Fibroblast of skin of back (primary cell): ENCODE measurements at regions not wholly inside any gene's neighbourhood (a gene's known extent, or its start where the extent isn't known, plus 50 kb on each side); places are given as distances from the start of the nearest gene placed in this dataset.

ENCODE experiments used
- DNase-seq: peaks from one replicate; pipeline ENCODE4 v3.0.0-alpha.2; 2013

- DNase-seq: peak; percentile 87
Observed at GRCh38 chr5:167790462-167791260, 500.8 kb upstream of the WWC1 start.

- DNase-seq: no peak
Observed at GRCh38 chr5:167792514-167792913, 498.9 kb upstream of the WWC1 start.

DNA sequence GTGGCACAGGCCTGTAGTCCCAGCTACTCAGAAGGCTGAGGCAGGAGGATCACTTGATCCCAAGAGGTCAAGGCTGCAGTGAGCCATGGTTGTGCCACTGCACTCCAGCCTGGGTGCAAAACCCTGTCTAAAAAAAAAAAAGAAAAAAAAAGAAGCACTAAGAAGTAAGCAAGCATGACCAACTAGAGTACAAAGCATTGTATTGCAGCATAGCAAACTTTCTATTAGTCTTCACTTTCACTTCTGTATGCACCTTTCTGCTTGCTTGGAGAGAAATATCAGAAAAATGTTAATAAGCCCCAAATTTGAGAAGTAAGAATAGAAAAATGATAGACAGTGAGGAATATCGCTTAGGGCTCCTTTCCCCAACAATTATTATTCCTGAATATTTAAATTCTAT is 497.7 kb upstream of the WWC1 start:
- no peak for DNase-seq

GRCh38 chr5:167794121-167794520 is 497.3 kb upstream of the WWC1 start:
- DNase-seq: no peak

DNA sequence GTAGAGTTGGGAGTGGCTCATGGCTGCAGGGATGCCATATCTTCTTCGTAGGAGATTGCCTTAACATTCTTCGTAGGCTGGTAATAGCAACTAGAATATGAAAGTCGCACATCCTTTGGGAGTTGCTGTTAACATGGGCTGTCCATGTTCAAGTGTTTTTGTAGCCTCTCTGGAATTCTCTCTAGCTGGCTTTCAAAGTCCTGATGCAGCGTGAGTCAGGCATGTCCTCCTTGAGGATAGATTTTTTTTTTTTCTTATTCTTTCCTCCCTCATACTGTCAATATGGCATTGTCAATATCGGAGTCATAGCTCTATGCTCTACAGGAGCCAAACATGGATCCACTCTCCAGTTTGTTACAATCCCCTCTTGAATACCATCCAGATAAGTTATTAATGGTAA is 494.8 kb upstream of the WWC1 start:
- DNase-seq: peak; percentile 94

DNA sequence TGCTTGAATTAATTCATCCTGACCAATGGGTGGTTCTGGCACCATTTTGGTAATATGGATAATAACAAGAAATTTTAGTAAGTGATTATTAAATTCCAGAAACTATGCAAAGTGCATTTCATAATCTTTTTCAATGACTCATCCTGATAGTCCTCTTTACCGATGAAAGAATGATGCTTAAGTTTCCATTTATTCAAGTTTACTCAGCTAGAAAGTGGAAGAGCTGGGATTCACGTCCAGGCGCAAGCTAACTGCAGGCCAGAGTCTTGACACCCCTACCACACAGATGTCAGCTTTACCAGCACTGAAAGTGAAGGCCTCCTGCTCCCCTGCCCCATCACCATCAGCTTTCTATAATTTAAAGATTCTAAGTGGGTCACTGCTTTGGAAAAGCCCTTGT is 493.5 kb upstream of the WWC1 start:
- no peak for DNase-seq

DNA sequence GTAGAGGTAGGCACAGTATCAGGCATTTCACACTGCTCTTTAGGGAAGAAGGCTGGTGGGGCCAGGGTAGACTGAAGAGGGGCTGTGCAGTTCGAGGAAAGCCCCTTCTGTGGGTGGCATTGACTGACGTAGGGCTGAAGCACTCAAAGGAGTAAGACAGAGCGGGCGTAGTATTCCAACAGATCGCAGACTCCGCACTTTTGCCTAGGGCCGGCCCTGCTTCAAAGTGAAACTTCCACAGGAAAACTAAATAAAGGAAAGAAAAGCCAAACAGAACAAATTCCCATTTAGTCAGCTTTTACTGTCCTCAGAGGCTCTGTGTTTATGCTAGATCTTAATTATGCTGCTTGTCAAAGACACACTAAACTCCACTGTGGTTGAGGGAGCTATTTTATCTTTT is 493.0 kb upstream of the WWC1 start:
- no peak for DNase-seq

GRCh38 chr5:167800427-167800826 is 491.0 kb upstream of the WWC1 start:
- DNase-seq: no peak

DNA sequence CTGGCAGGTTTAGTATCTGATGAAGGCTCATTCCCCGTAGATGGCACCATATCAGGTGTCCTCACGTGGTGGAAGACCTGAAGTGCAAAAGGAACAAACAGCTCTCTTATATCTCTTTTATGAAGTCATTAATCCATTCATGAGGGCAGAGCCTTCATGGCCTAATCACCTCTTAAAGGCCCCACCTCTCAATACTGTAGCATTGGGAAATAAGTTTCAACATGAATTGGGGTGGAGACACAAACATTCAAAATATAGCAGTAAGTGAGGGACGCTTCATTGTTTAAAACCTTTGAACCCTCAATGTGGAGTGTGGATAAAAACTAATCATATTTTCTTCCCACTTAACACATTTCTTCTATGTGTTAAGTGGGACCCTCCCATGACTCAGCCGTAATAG is 489.4 kb upstream of the WWC1 start:
- no peak for DNase-seq

DNA sequence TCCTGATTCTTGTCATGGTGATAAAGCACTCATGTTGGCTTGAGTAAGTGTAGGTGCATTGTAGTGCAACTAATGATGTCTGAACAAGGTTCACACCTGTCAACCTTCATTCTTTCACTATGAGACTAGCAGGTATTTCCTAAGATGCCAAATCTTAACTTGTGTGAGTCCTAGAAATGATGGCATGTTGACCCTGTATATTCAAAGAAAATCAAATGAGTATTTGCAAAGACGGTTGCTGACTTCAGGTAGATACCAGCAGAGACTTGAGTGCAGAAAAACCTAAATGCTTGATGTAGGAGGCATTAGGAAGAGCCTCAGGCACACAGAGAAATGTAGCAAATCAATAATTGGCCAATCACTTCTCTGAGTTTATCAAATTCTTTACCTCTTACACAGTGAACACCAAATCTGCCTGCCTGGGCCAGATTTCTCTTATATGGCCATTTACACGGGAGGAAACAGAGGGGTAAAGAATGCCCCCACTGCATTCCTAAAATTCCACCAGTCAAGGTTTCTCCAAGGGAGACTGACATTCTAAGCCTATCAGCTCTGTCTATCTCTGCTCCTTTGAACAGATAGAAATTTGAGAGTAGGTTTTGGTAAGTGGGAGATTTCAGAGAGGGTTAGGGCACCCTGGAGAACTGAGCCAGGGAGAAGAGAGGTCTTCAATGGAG is 488.6 kb upstream of the WWC1 start:
- DNase-seq: peak; percentile 80

GRCh38 chr5:167804512-167805220 is 486.8 kb upstream of the WWC1 start:
- DNase-seq: no peak

GRCh38 chr5:167810573-167810972 is 480.9 kb upstream of the WWC1 start:
- DNase-seq: no peak

DNA sequence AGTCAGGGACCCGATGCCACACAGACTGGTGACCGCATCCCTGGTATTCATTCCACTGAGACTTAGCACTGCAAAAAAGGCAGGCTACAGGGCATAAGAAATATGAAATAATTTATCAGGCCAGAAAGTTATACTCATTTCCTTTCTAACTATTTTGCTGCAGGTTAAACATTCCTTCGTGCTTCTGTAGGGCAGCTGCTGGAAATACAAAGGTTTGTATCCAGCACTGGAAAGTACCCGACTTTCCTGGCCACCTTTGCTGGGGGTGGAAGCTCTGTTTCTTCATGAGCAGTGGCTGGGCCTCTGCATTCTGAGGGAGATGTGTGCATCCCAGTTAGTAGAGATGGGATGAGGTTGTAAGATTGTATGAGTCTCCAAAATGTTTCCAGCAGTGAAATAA is 478.6 kb upstream of the WWC1 start:
- no peak for DNase-seq

- no peak for DNase-seq
Observed at GRCh38 chr5:167813389-167813788, 478.1 kb upstream of the WWC1 start.

- DNase-seq: no peak
Observed at GRCh38 chr5:167814040-167814439, 477.4 kb upstream of the WWC1 start.

GRCh38 chr5:167814828-167815227 is 476.6 kb upstream of the WWC1 start:
- DNase-seq: peak; percentile 100

DNA sequence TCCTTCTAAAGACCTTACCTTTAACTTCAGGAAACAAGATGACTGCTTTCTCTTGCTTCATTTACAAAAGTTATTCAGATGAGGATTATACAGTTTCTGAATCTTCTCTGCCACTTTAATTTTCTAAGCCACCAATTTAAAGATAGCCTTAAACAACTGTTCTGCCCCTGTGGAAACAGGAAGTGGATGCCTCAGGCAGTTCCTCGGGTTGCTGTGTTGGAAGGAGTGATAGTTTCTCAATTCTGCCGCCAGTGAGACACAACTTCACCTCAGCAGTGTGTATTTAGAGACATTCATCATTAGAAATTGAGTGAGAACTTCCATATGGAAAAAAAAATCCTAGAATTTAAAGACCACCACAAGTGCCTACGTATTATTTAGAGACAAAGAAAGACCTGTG is 475.1 kb upstream of the WWC1 start:
- peak; percentile 62 for DNase-seq

DNA sequence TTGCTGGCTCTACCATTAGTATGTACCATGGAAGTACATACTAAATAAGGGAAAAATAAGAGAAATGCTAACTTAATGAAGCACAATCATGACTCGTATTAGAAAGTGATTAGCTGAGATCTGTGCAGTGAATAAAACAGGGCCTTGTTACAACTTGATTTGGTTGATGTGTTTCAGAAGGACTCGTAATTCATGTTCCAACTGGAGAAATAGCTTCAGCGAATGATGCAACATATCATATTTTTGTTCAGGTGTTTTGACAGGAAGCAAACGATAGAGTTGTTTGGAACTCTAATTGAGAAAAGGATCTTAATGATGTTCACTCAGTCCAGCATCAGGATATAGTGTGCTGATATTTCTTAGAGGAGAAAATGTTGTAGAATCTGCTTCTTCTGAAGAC is 474.6 kb upstream of the WWC1 start:
- DNase-seq: no peak

- no peak for DNase-seq
Observed at GRCh38 chr5:167819406-167819805, 472.0 kb upstream of the WWC1 start.

DNA sequence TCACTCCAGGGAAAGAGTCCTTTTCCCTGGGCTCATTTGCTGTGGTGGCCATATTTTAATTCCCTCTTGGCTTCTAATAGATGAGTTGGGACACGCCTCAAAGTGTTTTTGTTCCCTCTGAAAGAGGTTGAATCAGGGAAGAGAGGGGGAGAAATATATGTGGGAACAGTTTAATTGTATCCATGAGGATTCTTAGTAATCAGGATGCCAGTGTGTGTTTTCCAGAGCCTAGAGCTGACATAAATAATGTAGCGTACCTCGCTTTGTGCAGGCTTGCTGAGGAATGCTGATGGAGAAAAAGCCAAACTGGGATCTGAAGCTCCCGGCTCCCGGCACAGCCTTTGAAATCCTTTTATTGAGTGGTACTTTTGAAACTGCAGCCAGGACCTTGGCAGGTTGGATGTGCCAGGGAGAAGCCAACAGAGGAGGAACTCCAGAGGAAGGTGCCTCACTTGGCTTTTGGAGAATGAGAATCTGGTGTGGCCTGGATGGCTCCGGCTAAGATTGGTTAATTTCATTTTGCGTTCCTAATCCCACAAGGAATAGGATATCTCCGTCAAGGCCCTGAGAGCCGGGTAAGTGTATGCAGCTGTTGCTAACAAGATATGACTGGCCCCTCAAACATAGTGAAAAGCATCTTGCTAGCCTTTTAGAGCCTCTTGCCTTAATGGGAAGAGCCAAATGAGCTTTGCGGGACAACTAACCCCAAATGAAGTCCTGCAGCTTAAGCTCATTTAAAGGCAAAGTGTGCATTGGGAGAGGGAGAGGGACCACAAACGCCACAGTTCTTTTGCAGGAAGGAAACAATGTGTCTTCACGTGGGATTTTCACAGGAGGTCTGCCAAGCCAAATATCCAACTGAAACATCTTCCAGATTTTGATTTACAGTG is 471.1 kb upstream of the WWC1 start:
- DNase-seq: peak; percentile 47

GRCh38 chr5:167821151-167821550 is 470.3 kb upstream of the WWC1 start:
- peak; percentile 37 for DNase-seq

GRCh38 chr5:167821669-167822068 is 469.8 kb upstream of the WWC1 start:
- DNase-seq: no peak

DNA sequence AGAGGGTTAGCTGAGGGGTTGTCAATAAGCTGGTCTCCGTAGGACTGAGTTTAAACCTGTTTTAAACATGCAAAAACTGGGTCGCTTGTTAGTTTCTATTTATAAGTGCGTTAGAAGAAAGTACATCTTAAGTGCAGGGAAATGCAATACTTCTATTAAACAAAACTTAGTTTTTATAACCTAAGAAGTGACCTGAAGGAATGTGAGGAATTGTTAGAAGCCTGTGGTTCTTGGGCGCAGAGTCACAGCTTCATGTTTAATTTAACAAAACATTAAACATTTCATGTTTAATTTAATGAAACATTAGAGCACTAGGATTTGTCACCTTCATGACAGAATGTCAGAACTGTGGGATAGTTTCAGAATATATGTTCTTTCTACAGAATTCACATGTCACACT is 469.2 kb upstream of the WWC1 start:
- DNase-seq: peak; percentile 56
